B cell (primary cell): ENCODE measurements at regions not wholly inside any gene's neighbourhood (a gene's known extent, or its start where the extent isn't known, plus 50 kb on each side); places are given as distances from the start of the nearest gene placed in this dataset.

Experiments
- ATAC-seq: fragments of 200-7000 bp; cut with Tn5 transposase; one replicate; pipeline ENCODE4 v1.10.0; 2021; ENCODE audit warnings: low read depth, mild to moderate bottlenecking, moderate number of reproducible peaks, moderate library complexity
- CTCF ChIA-PET: fragments of 350-600 bp; sonication (Branson Sonifier 250); formaldehyde crosslinking; loops from one replicate; lab custom pipeline; 2021; ENCODE audit warnings: antibody characterized with exemption, inconsistent platforms; lab: Charles Lee
- POLR2A ChIA-PET: fragments of 350-600 bp; sonication (Branson Sonifier 250); formaldehyde crosslinking; loops from one replicate; lab custom pipeline; 2021; ENCODE audit warnings: antibody characterized with exemption; lab: Charles Lee
- DNase-seq: peaks from one replicate; pipeline ENCODE4 v3.0.0; 2013
- H2AFZ ChIP-seq: 2 replicates; pipeline ENCODE4 v1.6.1; 2012; ENCODE audit warnings: mild to moderate bottlenecking, low read depth, low read length; ENCODE audit not compliant: insufficient read depth, poor library complexity, severe bottlenecking
- H3K27ac ChIP-seq, 2 donors: 1 replicate in 1 of 2; 2 replicates in 1 of 2; pipeline ENCODE4 v1.5.1; 2012 to 2013; ENCODE audit warnings: low read length in 2 of 2, mild to moderate bottlenecking in 2 of 2, moderate library complexity in 1 of 2
- H3K27me3 ChIP-seq, 4 experiments: fragments of 200-600 bp in 1 of 4; sonication (generic) in 1 of 4; replicated peaks in 1 of 4; 1 replicate in 2 of 4; 2 replicates in 2 of 4; pipeline versions ENCODE4 v1.6.1 to v1.7.0; 2013 to 2016; ENCODE audit warnings: low read length in 3 of 4, mild to moderate bottlenecking in 2 of 4, mixed read lengths in 1 of 4, moderate library complexity in 1 of 4; ENCODE audit not compliant: insufficient read depth in 4 of 4, control insufficient read depth in 3 of 4; ENCODE audit errors: control extremely low read depth in 1 of 4
- H3K36me3 ChIP-seq, 2 experiments: replicated peaks in 1 of 2; 1 replicate in 1 of 2; 2 replicates in 1 of 2; pipeline versions ENCODE4 v1.6.1 to v1.7.1; 2013; ENCODE audit warnings: low read length in 1 of 2; ENCODE audit not compliant: insufficient read depth in 2 of 2, control insufficient read depth in 1 of 2; ENCODE audit errors: control extremely low read depth in 1 of 2, extremely low read depth in 1 of 2
- H3K4me1 ChIP-seq, 2 donors: fragments of 200-600 bp in 1 of 2; sonication (generic) in 1 of 2; 1 replicate in 1 of 2; 2 replicates in 1 of 2; pipeline versions ENCODE4 v1.5.1 to v1.6.1; 2013 to 2017; ENCODE audit warnings: low read length in 2 of 2; ENCODE audit not compliant: control insufficient read depth in 2 of 2, insufficient read depth in 2 of 2
- H3K4me2 ChIP-seq: replicated peaks from 2 replicates; pipeline ENCODE3; 2012; ENCODE audit warnings: mild to moderate bottlenecking, low read depth, low read length; ENCODE audit not compliant: poor library complexity, severe bottlenecking
- H3K4me3 ChIP-seq, 5 experiments: fragments of 200-600 bp in 1 of 5; sonication (generic) in 1 of 5; 1 replicate in 3 of 5; 2 replicates in 2 of 5; pipeline versions ENCODE4 v1.5.1 to v1.7.0; 2011 to 2016; ENCODE audit warnings: low read length in 4 of 5, mild to moderate bottlenecking in 4 of 5, low read depth in 2 of 5, control low read depth in 1 of 5, moderate library complexity in 1 of 5; ENCODE audit not compliant: insufficient read depth in 1 of 5; ENCODE audit errors: control extremely low read depth in 1 of 5, extremely low read depth in 1 of 5
- H3K79me2 ChIP-seq: fragments of 200-600 bp; sonication (generic); one replicate; pipeline ENCODE4 v1.6.0; 2016; ENCODE audit warnings: low read length; ENCODE audit not compliant: control insufficient read depth, insufficient read depth
- H3K9ac ChIP-seq: fragments of 200-600 bp; sonication (generic); 2 replicates; pipeline ENCODE4 v1.6.1; 2017; ENCODE audit warnings: mild to moderate bottlenecking, low read length, moderate library complexity
- H3K9me3 ChIP-seq, 3 donors: one replicate each; pipeline versions ENCODE4 v1.6.1 to v1.7.1; 2013; ENCODE audit warnings: low read length in 2 of 3; ENCODE audit not compliant: control insufficient read depth in 2 of 3, insufficient read depth in 1 of 3; ENCODE audit errors: control extremely low read depth in 1 of 3
- H4K20me1 ChIP-seq: 2 replicates; pipeline ENCODE4 v1.6.0; 2012; ENCODE audit warnings: mild to moderate bottlenecking, low read length; ENCODE audit not compliant: insufficient read depth, control insufficient read depth, poor library complexity, severe bottlenecking
- H3K27ac Mint-ChIP-seq: one replicate; pipeline ENCODE4 v1.8.0; 2021; ENCODE audit warnings: mixed read lengths
- H3K27me3 Mint-ChIP-seq: one replicate; pipeline ENCODE4 v1.8.0; 2021; ENCODE audit warnings: mixed read lengths
- H3K4me1 Mint-ChIP-seq: one replicate; pipeline ENCODE4 v1.8.0; 2021; ENCODE audit warnings: mixed read lengths
- H3K4me3 Mint-ChIP-seq: one replicate; pipeline ENCODE4 v1.8.0; 2021; ENCODE audit warnings: mixed read lengths
- H3K9me3 Mint-ChIP-seq: one replicate; pipeline ENCODE4 v1.8.0; 2022; ENCODE audit warnings: mixed read lengths; ENCODE audit not compliant: insufficient read depth
- EZH2 ChIP-seq: IDR thresholded peaks from 2 replicates; pipeline ENCODE4 v1.6.1; 2012; ENCODE audit warnings: borderline replicate concordance, low read depth, mild to moderate bottlenecking, moderate library complexity, low read length; ENCODE audit not compliant: insufficient read depth, poor library complexity, severe bottlenecking
- WGBS: methylation state at CpG from one replicate; pipeline ENCODE4 v1.1.5; 2013; ENCODE audit warnings: missing lambda C conversion rate; ENCODE audit not compliant: insufficient coverage; 5-methylcytosine and 5-hydroxymethylcytosine counted together
- intact Hi-C: fragments of 100-400 bp; cut with micrococcal nuclease; formaldehyde crosslinking; loops from one replicate; pipeline ENCODE4 v1.10.0; 2022
- TF ChIP-seq, protein P1 (sequence below): fragments of 200-600 bp; IDR thresholded peaks from one replicate; pipeline ENCODE4 v1.8.0; 2022; ENCODE audit warnings: antibody characterized with exemption, mild to moderate bottlenecking

DNA sequence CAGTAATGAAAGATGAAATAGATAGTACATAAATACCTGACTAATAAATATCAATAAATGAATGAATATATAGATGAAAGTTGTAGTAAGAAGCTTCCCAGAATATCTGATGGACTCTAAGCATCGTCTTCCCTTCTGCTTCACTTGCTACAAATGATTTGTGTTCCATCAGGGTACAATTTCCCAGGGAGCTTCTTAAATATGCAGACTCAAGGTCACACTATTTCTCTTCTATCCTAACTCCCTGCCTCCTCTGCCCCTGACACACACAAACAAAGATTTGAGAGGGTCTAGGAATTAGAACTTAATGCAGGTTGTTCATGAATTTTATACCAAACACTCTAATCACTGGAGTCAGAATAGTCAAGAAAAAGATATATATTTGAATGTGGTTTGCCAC lies 415.9 kb upstream of the TMPRSS15 start:
- CTCF ChIA-PET = no interaction called here
- WGBS = 100% methylated on average over 1 of the region's 1 CpG
- Mint-ChIP-seq H3K27me3 (no peaks in the 10 kb centered on the region), H3K4me3 (no peak overlapping the region), H3K4me1 (no peaks in the 10 kb centered on the region), H3K9me3 (peaks cover 9% of the 10 kb centered on the region), H3K27ac (no peak overlapping the region)
- no peak overlapping the region for H3K4me2 ChIP-seq
- no peaks in the 10 kb centered on the region for H3K79me2 ChIP-seq
- no peaks in the 10 kb centered on the region for H3K4me1 ChIP-seq
- no peak overlapping the region for H3K27ac ChIP-seq
- TF ChIP-seq EZH2 = no peak
- TF ChIP-seq, protein P1, sequence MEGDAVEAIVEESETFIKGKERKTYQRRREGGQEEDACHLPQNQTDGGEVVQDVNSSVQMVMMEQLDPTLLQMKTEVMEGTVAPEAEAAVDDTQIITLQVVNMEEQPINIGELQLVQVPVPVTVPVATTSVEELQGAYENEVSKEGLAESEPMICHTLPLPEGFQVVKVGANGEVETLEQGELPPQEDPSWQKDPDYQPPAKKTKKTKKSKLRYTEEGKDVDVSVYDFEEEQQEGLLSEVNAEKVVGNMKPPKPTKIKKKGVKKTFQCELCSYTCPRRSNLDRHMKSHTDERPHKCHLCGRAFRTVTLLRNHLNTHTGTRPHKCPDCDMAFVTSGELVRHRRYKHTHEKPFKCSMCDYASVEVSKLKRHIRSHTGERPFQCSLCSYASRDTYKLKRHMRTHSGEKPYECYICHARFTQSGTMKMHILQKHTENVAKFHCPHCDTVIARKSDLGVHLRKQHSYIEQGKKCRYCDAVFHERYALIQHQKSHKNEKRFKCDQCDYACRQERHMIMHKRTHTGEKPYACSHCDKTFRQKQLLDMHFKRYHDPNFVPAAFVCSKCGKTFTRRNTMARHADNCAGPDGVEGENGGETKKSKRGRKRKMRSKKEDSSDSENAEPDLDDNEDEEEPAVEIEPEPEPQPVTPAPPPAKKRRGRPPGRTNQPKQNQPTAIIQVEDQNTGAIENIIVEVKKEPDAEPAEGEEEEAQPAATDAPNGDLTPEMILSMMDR = no peak
- no peaks in the 10 kb centered on the region for H3K36me3 ChIP-seq
- no peaks in the 10 kb centered on the region for H4K20me1 ChIP-seq
- H2AFZ ChIP-seq = no peak overlapping the region
- H3K9ac ChIP-seq = no peak overlapping the region
- no peaks in the 10 kb centered on the region for H3K27me3 ChIP-seq
- POLR2A ChIA-PET = no interaction called here
- DNase-seq = no peak
- intact Hi-C loops = no loop called here
- no peak for ATAC-seq
- no peak overlapping the region for H3K4me3 ChIP-seq
- H3K9me3 ChIP-seq = peaks cover 0 to 1% (median 0%) of the 10 kb centered on the region in 3 donors

DNA sequence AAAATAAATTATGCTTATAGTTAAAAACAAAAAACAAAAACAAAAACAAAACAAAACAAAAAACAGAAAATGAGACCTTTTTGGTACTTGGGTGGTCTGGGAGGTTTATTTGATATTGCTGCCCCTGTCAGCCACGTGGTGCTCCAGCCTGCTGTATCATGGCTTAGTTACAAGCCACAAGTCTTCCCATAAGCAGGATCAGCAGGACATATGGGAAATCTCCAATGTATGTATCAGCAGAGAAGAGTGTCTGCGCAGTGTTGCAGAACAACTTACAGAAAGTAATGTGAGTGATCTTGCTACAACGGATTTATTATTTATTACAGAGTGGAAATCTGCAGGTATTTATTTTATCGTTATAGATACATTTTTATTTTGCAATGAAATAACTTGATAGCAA lies 423.0 kb upstream of the TMPRSS15 start:
- Mint-ChIP-seq H3K27me3 (no peaks in the 10 kb centered on the region), H3K27ac (no peak overlapping the region), H3K9me3 (peaks cover 7% of the 10 kb centered on the region), H3K4me3 (no peak overlapping the region), H3K4me1 (no peaks in the 10 kb centered on the region)
- Histone ChIP-seq H3K4me2 (no peak overlapping the region), H3K27me3 (no peaks in the 10 kb centered on the region), H3K9me3 (peaks cover 0 to 1% (median 0%) of the 10 kb centered on the region in 3 donors), H3K79me2 (no peaks in the 10 kb centered on the region), H3K36me3 (no peaks in the 10 kb centered on the region), H4K20me1 (no peaks in the 10 kb centered on the region), H2AFZ (no peak overlapping the region), H3K9ac (no peak overlapping the region), H3K4me3 (no peak overlapping the region), H3K4me1 (no peaks in the 10 kb centered on the region), H3K27ac (no peak overlapping the region)
- POLR2A ChIA-PET = no interaction called here
- DNase-seq (no peak), ATAC-seq (no peak)
- 100% methylated on average over 1 of the region's 4 CpGs for WGBS
- no peak for TF ChIP-seq EZH2
- TF ChIP-seq, protein P1 = no peak
- CTCF ChIA-PET = no interaction called here
- intact Hi-C loops = no loop called here
